HG02678 (cell line): ENCODE measurements at regions not wholly inside any gene's neighbourhood (a gene's known extent, or its start where the extent isn't known, plus 50 kb on each side); places are given as distances from the start of the nearest gene placed in this dataset.

ENCODE experiments used
- ATAC-seq: cut with Tn5 transposase; IDR thresholded peaks from one replicate; pipeline ENCODE4 v1.9.1; 2021; ENCODE audit warnings: mild to moderate bottlenecking, moderate library complexity; ENCODE audit not compliant: unreplicated experiment

GRCh38 chr5:175388531-175388930 is 55.5 kb downstream of the DRD1 start:
- ATAC-seq: no peak

GRCh38 chr5:175387144-175387543 is 56.8 kb downstream of the DRD1 start:
- no peak for ATAC-seq

GRCh38 chr5:175386526-175386925 is 57.5 kb downstream of the DRD1 start:
- no peak for ATAC-seq

- no peak for ATAC-seq
These were observed 58.2 kb downstream of the DRD1 start for GRCh38 chr5:175385691-175386362.

GRCh38 chr5:175384724-175385552 is 59.0 kb downstream of the DRD1 start:
- no peak for ATAC-seq

- ATAC-seq: no peak
These were observed 60.6 kb downstream of the DRD1 start for GRCh38 chr5:175383350-175383749.

- ATAC-seq: no peak
These were observed 61.8 kb downstream of the DRD1 start for GRCh38 chr5:175382171-175382570.

- ATAC-seq: no peak
These were observed 62.9 kb downstream of the DRD1 start for GRCh38 chr5:175381130-175381529.

- no peak for ATAC-seq
These were observed 63.3 kb downstream of the DRD1 start for GRCh38 chr5:175380701-175381100.

- no peak for ATAC-seq
These were observed 64.1 kb downstream of the DRD1 start for GRCh38 chr5:175379867-175380266.

- ATAC-seq: no peak
These were observed 65.4 kb downstream of the DRD1 start for GRCh38 chr5:175378444-175379028.

- no peak for ATAC-seq
These were observed 66.2 kb downstream of the DRD1 start for GRCh38 chr5:175377816-175378215.

- no peak for ATAC-seq
These were observed 69.7 kb downstream of the DRD1 start for GRCh38 chr5:175374166-175374875.

- ATAC-seq: no peak
These were observed 78.1 kb downstream of the DRD1 start for GRCh38 chr5:175365866-175366265.

- no peak for ATAC-seq
These were observed 80.7 kb downstream of the DRD1 start for GRCh38 chr5:175363300-175363699.

GRCh38 chr5:175357995-175358394 is 86.0 kb downstream of the DRD1 start:
- no peak for ATAC-seq

- ATAC-seq: no peak
These were observed 87.6 kb downstream of the DRD1 start for GRCh38 chr5:175356428-175356827.

- no peak for ATAC-seq
These were observed 89.0 kb downstream of the DRD1 start for GRCh38 chr5:175354964-175355363.

GRCh38 chr5:175353926-175354325 is 90.1 kb downstream of the DRD1 start:
- ATAC-seq: no peak

GRCh38 chr5:175351897-175352590 is 91.9 kb downstream of the DRD1 start:
- ATAC-seq: no peak

- no peak for ATAC-seq
These were observed 92.9 kb downstream of the DRD1 start for GRCh38 chr5:175351126-175351525.
